UCSD-AML1 (cell line): ENCODE measurements at regions not wholly inside any gene's neighbourhood (a gene's known extent, or its start where the extent isn't known, plus 50 kb on each side); places are given as distances from the start of the nearest gene placed in this dataset.
"Not testable (repeated sequence)": the region's sequence is repeated elsewhere in the genome, so short reads cannot be mapped to it uniquely, and the experiment has no call there.

Experiments
- DNase-seq: peaks from one replicate; lab custom pipeline; 2025; ENCODE audit not compliant: unreplicated experiment; lab: John Stamatoyannopoulos, UW

GRCh38 chr2:8232871-8233270 lies 449.0 kb upstream of the ID2 start:
- no peak for DNase-seq

- DNase-seq, result no peak
Observed at GRCh38 chr2:8234253-8234652, 447.6 kb upstream of the ID2 start.

GRCh38 chr2:8234757-8235374 lies 447.0 kb upstream of the ID2 start:
- no peak for DNase-seq

- DNase-seq, result no peak
Observed at GRCh38 chr2:8235419-8235818, 446.4 kb upstream of the ID2 start.

- no peak for DNase-seq
Observed at GRCh38 chr2:8236391-8236790, 445.5 kb upstream of the ID2 start.

- no peak for DNase-seq
Observed at GRCh38 chr2:8238521-8239230, 443.2 kb upstream of the ID2 start.

GRCh38 chr2:8239531-8240088 lies 442.2 kb upstream of the ID2 start:
- DNase-seq, result no peak

- DNase-seq, result no peak
Observed at GRCh38 chr2:8241317-8241716, 440.5 kb upstream of the ID2 start.

- no peak for DNase-seq
Observed at GRCh38 chr2:8242739-8243138, 439.1 kb upstream of the ID2 start.

GRCh38 chr2:8243748-8244400 lies 438.0 kb upstream of the ID2 start:
- DNase-seq, result no peak

GRCh38 chr2:8244639-8245038 lies 437.2 kb upstream of the ID2 start:
- DNase-seq, result peak; percentile 60

- DNase-seq, result no peak
Observed at GRCh38 chr2:8246137-8246536, 435.7 kb upstream of the ID2 start.

- DNase-seq, result no peak
Observed at GRCh38 chr2:8247905-8248622, 433.8 kb upstream of the ID2 start.

- no peak for DNase-seq
Observed at GRCh38 chr2:8248623-8248957, 433.3 kb upstream of the ID2 start.

GRCh38 chr2:8249141-8249540 lies 432.7 kb upstream of the ID2 start:
- DNase-seq, result no peak

GRCh38 chr2:8249769-8250168 lies 432.1 kb upstream of the ID2 start:
- no peak for DNase-seq

GRCh38 chr2:8250290-8250689 lies 431.6 kb upstream of the ID2 start:
- not testable (repeated sequence) for DNase-seq

GRCh38 chr2:8251291-8251690 lies 430.6 kb upstream of the ID2 start:
- DNase-seq, result no peak

- DNase-seq, result no peak
Observed at GRCh38 chr2:8251856-8252255, 430.0 kb upstream of the ID2 start.

- DNase-seq, result no peak
Observed at GRCh38 chr2:8252997-8253694, 428.7 kb upstream of the ID2 start.

- DNase-seq, result no peak
Observed at GRCh38 chr2:8253781-8254180, 428.1 kb upstream of the ID2 start.
